ENCODE measurements at regions not wholly inside any gene's neighbourhood (a gene's known extent, or its start where the extent isn't known, plus 50 kb on each side); places are given as distances from the start of the nearest gene placed in this dataset.

DNA sequence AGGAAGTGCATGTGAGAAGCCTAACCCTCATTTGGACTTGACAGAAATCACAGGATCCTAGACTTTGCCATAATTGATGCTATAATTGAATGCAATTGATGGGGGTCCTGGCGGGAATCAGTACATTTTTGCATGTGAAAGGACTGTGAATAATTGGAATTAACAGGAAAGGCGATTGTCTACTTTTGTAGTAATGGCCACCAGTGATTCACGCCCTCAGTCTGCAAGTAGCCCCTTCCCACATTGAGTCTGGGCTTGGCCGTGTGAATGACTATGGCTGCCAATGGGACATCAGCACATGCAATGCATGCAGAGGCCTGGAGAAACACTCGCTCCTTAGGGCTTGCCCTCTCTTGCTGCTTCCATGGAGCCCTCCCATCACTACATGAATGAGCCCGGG, 107.8 kb upstream of the OSMR start:
- Mint-ChIP-seq H3K27ac (no peak overlapping the region), H3K36me3 (ENCODE audit: low read depth) (no peaks in the 10 kb centered on the region), H3K4me3 (ENCODE audit: low read depth) (no peak overlapping the region), H3K9me3 (peaks cover 4% of the 10 kb centered on the region), H3K27me3 (ENCODE audit: low read depth) (no peaks in the 10 kb centered on the region), H3K4me1 (ENCODE audit: low read depth) (no peaks in the 10 kb centered on the region)
- no peak for DNase-seq (ENCODE audit: low spot score)
- intact Hi-C loops (cut with micrococcal nuclease), result no loop called here

- peaks cover 14% of the 10 kb centered on the region for H3K9me3 Mint-ChIP-seq
- no peaks in the 10 kb centered on the region for H3K27me3 Mint-ChIP-seq (ENCODE audit: low read depth)
- H3K36me3 Mint-ChIP-seq (ENCODE audit: low read depth), result no peaks in the 10 kb centered on the region
- intact Hi-C loops (cut with micrococcal nuclease), result no loop called here
- no peak for DNase-seq (ENCODE audit: low spot score)
- H3K4me1 Mint-ChIP-seq (ENCODE audit: low read depth), result no peaks in the 10 kb centered on the region
- H3K27ac Mint-ChIP-seq, result no peak overlapping the region
- no peak overlapping the region for H3K4me3 Mint-ChIP-seq (ENCODE audit: low read depth)
Observed at GRCh38 chr5:38739011-38739704, 106.7 kb upstream of the OSMR start.

DNA sequence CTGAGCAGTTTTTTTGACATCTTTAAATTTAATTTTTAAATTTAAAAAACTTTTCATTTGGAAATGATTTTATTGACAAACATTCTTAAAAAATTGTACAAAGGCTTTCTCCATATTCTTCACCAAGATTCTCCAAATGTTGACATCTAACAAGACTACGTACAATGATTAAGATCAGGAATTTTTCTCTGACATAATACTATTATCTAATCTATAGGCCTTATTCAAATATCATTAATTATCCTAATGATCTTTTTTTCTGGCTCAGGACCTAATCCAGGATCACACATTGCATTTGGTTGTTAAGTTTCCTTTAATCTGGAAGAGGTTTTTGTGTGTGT, 106.1 kb upstream of the OSMR start:
- Mint-ChIP-seq H3K36me3 (ENCODE audit: low read depth) (no peaks in the 10 kb centered on the region), H3K9me3 (peaks cover 14% of the 10 kb centered on the region), H3K27ac (no peak overlapping the region), H3K4me3 (ENCODE audit: low read depth) (no peak overlapping the region), H3K4me1 (ENCODE audit: low read depth) (no peaks in the 10 kb centered on the region), H3K27me3 (ENCODE audit: low read depth) (no peaks in the 10 kb centered on the region)
- intact Hi-C loops (cut with micrococcal nuclease), result no loop called here
- no peak for DNase-seq (ENCODE audit: low spot score)

- H3K27ac Mint-ChIP-seq, result no peak overlapping the region
- no peak for DNase-seq (ENCODE audit: low spot score)
- no peaks in the 10 kb centered on the region for H3K4me1 Mint-ChIP-seq (ENCODE audit: low read depth)
- H3K36me3 Mint-ChIP-seq (ENCODE audit: low read depth), result no peaks in the 10 kb centered on the region
- H3K9me3 Mint-ChIP-seq, result peaks cover 14% of the 10 kb centered on the region
- H3K4me3 Mint-ChIP-seq (ENCODE audit: low read depth), result no peak overlapping the region
- H3K27me3 Mint-ChIP-seq (ENCODE audit: low read depth), result no peaks in the 10 kb centered on the region
- intact Hi-C loops (cut with micrococcal nuclease), result no loop called here
Observed at GRCh38 chr5:38742821-38743220, 103.0 kb upstream of the OSMR start.

- H3K4me1 Mint-ChIP-seq (ENCODE audit: low read depth), result no peaks in the 10 kb centered on the region
- peaks cover 14% of the 10 kb centered on the region for H3K9me3 Mint-ChIP-seq
- DNase-seq (ENCODE audit: low spot score), result no peak
- no peaks in the 10 kb centered on the region for H3K36me3 Mint-ChIP-seq (ENCODE audit: low read depth)
- H3K27me3 Mint-ChIP-seq (ENCODE audit: low read depth), result no peaks in the 10 kb centered on the region
- H3K4me3 Mint-ChIP-seq (ENCODE audit: low read depth), result no peak overlapping the region
- H3K27ac Mint-ChIP-seq, result no peak overlapping the region
- intact Hi-C loops (cut with micrococcal nuclease), result no loop called here
Observed at GRCh38 chr5:38743562-38743961, 102.2 kb upstream of the OSMR start.

DNA sequence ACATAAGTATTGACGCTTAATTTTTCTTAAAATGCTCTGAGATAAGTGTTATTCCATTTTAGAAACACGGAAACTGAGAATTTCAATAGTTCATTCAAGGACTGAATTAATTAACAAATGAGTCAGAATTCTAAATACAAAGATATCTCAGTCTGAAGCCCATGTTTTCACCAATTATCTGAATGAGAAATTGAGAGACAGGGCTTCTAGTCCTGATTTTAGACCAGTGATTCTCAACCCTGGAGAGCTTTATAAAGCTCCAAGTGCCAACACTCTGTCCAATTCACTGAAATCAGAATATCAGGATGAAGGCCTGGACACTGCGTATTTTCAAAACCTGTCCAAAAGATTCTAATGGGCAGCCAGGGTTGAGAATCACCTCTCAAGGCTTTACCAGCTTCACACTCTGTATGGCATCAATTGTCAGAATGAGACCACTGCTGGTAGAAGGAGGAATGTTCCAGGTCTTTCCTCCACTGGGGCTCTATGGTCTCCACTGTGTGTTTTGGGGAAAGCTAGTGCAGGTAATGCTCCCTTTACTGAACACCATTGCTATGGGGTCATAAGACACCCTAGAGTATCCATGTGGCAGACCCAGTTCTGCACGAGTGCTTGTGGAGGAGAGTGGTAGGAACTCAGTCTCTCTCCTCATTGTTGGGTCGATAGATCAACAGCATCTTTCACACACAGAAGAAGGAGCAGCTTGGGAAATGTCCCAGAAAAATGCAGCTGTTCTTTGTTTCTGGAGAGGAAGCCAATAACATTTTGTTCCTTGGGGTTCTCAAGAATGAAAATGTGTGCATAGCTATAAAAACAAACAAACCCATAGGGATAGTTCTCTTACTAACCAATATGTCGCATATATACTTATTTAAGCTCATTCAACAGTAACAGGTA, 99.7 kb upstream of the OSMR start:
- DNase-seq (ENCODE audit: low spot score), result no peak
- H3K4me1 Mint-ChIP-seq (ENCODE audit: low read depth), result no peaks in the 10 kb centered on the region
- no peaks in the 10 kb centered on the region for H3K36me3 Mint-ChIP-seq (ENCODE audit: low read depth)
- no peaks in the 10 kb centered on the region for H3K27me3 Mint-ChIP-seq (ENCODE audit: low read depth)
- intact Hi-C loops (cut with micrococcal nuclease), result no loop called here
- no peak overlapping the region for H3K27ac Mint-ChIP-seq
- H3K4me3 Mint-ChIP-seq (ENCODE audit: low read depth), result no peak overlapping the region
- H3K9me3 Mint-ChIP-seq, result peaks cover 14% of the 10 kb centered on the region

DNA sequence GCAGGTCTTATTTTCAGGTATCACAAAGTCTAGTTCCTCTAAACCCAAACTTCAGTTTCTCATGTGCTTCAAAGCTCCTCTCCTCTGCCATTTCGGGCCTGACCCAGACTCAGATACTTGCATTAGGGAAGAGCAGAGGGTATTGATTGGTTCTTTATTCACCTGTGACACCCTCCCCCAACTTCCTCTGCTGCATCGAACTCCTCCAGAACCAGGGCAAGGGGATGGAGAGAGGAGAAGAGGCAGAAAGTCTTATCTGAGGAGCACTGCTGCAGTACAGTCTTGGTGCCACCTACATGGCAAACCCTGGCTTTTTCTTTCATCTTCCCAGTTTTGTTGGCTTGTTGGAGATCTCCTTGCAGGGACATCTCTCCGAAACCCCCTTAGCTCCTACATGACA, 96.0 kb upstream of the OSMR start:
- intact Hi-C loops (cut with micrococcal nuclease), result no loop called here
- no peak overlapping the region for H3K4me3 Mint-ChIP-seq (ENCODE audit: low read depth)
- H3K9me3 Mint-ChIP-seq, result no peaks in the 10 kb centered on the region
- no peaks in the 10 kb centered on the region for H3K4me1 Mint-ChIP-seq (ENCODE audit: low read depth)
- no peak for DNase-seq (ENCODE audit: low spot score)
- no peak overlapping the region for H3K27ac Mint-ChIP-seq
- no peaks in the 10 kb centered on the region for H3K27me3 Mint-ChIP-seq (ENCODE audit: low read depth)
- H3K36me3 Mint-ChIP-seq (ENCODE audit: low read depth), result no peaks in the 10 kb centered on the region

- H3K4me1 Mint-ChIP-seq (ENCODE audit: low read depth), result no peaks in the 10 kb centered on the region
- H3K9me3 Mint-ChIP-seq, result no peaks in the 10 kb centered on the region
- no peak for DNase-seq (ENCODE audit: low spot score)
- H3K27ac Mint-ChIP-seq, result no peak overlapping the region
- H3K4me3 Mint-ChIP-seq (ENCODE audit: low read depth), result no peak overlapping the region
- H3K36me3 Mint-ChIP-seq (ENCODE audit: low read depth), result no peaks in the 10 kb centered on the region
- intact Hi-C loops (cut with micrococcal nuclease), result no loop called here
- no peaks in the 10 kb centered on the region for H3K27me3 Mint-ChIP-seq (ENCODE audit: low read depth)
Observed at GRCh38 chr5:38751103-38751502, 94.7 kb upstream of the OSMR start.

DNA sequence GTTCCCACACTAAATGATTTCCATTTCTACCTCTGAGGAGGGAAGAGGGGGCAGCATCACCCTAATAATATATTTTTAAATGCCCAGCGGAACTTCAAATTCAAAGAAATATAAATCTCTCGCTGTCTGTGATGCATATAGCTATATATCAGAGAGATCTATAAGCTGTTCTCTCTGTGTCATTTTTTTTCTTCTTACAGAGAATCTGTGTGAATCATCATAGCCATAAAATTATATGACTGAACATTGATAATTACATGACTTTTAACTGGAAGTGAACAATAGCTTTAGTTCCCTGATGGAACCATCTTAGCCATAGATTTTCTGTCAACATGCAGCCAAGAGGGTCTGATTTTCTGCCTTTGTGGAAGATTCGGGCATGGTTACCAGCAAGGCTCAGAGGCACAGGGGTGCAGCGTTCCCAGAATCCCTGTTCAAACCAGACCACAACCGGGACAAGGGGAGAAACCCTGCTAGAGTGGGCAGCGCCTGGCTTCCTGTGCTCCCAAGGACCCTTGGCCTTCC, 93.7 kb upstream of the OSMR start:
- intact Hi-C loops (cut with micrococcal nuclease), result no loop called here
- Mint-ChIP-seq H3K27me3 (ENCODE audit: low read depth) (peaks cover under 1% of the 10 kb centered on the region), H3K36me3 (ENCODE audit: low read depth) (no peaks in the 10 kb centered on the region), H3K9me3 (no peaks in the 10 kb centered on the region), H3K27ac (no peak overlapping the region), H3K4me1 (ENCODE audit: low read depth) (no peaks in the 10 kb centered on the region), H3K4me3 (ENCODE audit: low read depth) (no peak overlapping the region)
- no peak for DNase-seq (ENCODE audit: low spot score)

GRCh38 chr5:38752622-38753021, 93.2 kb upstream of the OSMR start:
- intact Hi-C loops (cut with micrococcal nuclease), result no loop called here

DNA sequence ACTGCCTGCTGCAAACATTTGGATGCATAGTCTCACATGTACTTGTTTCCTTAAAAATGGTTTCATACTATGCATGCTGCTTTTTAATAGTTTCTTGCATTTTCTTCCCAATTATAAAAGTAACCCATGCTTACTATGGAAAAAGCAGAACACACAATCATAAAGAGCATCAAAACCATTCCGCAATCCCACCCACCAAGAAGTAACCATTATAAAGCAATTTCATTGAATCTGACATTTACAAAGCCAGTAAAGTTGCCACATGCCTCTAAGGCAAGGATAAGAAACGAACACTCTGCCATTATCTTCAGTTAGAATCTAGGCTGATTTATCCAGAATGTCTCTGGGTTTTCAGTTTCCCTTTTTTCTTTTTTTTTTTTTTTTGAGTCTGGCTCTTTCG, 92.7 kb upstream of the OSMR start:
- Mint-ChIP-seq H3K4me1 (ENCODE audit: low read depth) (no peaks in the 10 kb centered on the region), H3K36me3 (ENCODE audit: low read depth) (no peaks in the 10 kb centered on the region), H3K27ac (no peak overlapping the region), H3K9me3 (no peaks in the 10 kb centered on the region), H3K27me3 (ENCODE audit: low read depth) (peaks cover 4% of the 10 kb centered on the region), H3K4me3 (ENCODE audit: low read depth) (no peak overlapping the region)
- DNase-seq (ENCODE audit: low spot score), result no peak
- intact Hi-C loops (cut with micrococcal nuclease), result no loop called here

More at GRCh38 chr5:38752622-38753021, 93.2 kb upstream of the OSMR start:
- Mint-ChIP-seq H3K9me3 (no peaks in the 10 kb centered on the region), H3K27ac (no peak overlapping the region), H3K4me3 (ENCODE audit: low read depth) (no peak overlapping the region), H3K4me1 (ENCODE audit: low read depth) (no peaks in the 10 kb centered on the region), H3K27me3 (ENCODE audit: low read depth) (peaks cover 2% of the 10 kb centered on the region), H3K36me3 (ENCODE audit: low read depth) (no peaks in the 10 kb centered on the region)
- DNase-seq (ENCODE audit: low spot score), result no peak

DNA sequence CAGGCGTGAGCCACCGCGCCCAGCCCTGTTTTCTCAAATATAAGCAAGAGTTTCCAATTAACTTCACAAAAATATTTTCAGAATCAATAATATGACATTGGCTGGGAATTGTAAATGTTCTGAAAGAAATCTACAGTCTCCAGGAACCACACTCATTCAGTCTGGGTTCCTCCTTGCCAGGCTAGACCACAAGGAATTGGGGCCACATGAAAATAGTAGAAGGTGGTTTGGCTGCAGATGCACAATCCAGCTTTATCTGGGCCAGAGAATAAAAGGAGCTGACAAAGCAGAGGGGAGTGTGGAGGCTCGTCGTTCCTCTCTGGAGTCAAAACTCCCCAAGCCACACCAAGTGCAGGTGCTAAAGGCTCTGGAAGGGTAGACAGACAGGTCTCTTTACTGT, 92.0 kb upstream of the OSMR start:
- Mint-ChIP-seq H3K27me3 (ENCODE audit: low read depth) (peaks cover 4% of the 10 kb centered on the region), H3K4me1 (ENCODE audit: low read depth) (no peaks in the 10 kb centered on the region), H3K9me3 (no peaks in the 10 kb centered on the region), H3K4me3 (ENCODE audit: low read depth) (no peak overlapping the region), H3K36me3 (ENCODE audit: low read depth) (no peaks in the 10 kb centered on the region), H3K27ac (no peak overlapping the region)
- intact Hi-C loops (cut with micrococcal nuclease), result no loop called here
- DNase-seq (ENCODE audit: low spot score), result no peak

- intact Hi-C loops (cut with micrococcal nuclease), result no loop called here
- Mint-ChIP-seq H3K4me1 (ENCODE audit: low read depth) (no peaks in the 10 kb centered on the region), H3K4me3 (ENCODE audit: low read depth) (no peak overlapping the region), H3K9me3 (no peaks in the 10 kb centered on the region), H3K27me3 (ENCODE audit: low read depth) (peaks cover 9% of the 10 kb centered on the region), H3K27ac (no peak overlapping the region), H3K36me3 (ENCODE audit: low read depth) (no peaks in the 10 kb centered on the region)
- no peak for DNase-seq (ENCODE audit: low spot score)
Observed at GRCh38 chr5:38755181-38755580, 90.6 kb upstream of the OSMR start.
